ENCODE measurements at regions not wholly inside any gene's neighbourhood (a gene's known extent, or its start where the extent isn't known, plus 50 kb on each side); places are given as distances from the start of the nearest gene placed in this dataset.

DNA sequence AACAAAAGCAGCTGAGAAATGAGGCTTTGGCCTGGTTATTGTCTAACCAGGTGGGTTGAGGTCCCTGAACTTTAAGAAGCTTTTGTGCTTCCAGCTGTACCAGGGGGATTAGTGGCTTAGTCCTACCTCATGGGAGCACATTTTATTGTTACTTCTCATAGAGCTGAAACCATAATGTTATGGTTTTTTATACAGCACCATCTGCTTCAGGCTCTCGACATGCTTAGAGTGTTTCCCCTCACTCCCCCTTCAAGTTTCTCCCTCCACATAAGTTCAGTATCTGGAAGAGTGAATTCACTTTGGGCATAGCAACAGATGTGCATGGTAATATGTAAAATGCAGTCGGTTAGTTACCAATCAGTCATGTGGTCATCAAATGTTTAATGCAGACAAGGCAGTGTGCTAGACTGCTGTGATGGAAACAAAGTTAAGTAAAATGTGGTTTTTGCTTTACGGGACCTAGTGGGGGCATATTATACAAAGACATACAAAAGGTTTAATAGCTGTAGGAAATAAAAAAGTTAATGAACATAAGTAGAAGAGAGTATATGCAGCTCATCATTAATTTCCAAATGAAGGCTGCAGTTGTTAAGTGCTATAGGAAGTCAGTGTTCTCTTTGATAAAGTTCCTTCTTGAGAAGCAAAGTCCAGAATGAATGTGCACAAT, 95.9 kb upstream of the SPRY4 start:
- H3K27ac ChIP-seq = no peak overlapping the region
- H3K36me3 ChIP-seq = no peaks in the 10 kb centered on the region
- H3K27me3 ChIP-seq (replicated peaks; ENCODE audit: insufficient read depth) = no peaks in the 10 kb centered on the region
- no peak overlapping the region for H3K4me3 ChIP-seq
- TF ChIP-seq, protein P1, sequence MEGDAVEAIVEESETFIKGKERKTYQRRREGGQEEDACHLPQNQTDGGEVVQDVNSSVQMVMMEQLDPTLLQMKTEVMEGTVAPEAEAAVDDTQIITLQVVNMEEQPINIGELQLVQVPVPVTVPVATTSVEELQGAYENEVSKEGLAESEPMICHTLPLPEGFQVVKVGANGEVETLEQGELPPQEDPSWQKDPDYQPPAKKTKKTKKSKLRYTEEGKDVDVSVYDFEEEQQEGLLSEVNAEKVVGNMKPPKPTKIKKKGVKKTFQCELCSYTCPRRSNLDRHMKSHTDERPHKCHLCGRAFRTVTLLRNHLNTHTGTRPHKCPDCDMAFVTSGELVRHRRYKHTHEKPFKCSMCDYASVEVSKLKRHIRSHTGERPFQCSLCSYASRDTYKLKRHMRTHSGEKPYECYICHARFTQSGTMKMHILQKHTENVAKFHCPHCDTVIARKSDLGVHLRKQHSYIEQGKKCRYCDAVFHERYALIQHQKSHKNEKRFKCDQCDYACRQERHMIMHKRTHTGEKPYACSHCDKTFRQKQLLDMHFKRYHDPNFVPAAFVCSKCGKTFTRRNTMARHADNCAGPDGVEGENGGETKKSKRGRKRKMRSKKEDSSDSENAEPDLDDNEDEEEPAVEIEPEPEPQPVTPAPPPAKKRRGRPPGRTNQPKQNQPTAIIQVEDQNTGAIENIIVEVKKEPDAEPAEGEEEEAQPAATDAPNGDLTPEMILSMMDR (IDR thresholded peaks at IDR 0.05) = no peak
- no peaks in the 10 kb centered on the region for H3K9me3 ChIP-seq
- H3K4me1 ChIP-seq (ENCODE audit: control insufficient read depth in 1 of 2, low read depth in 2 of 2) = no peaks in the 10 kb centered on the region
- ATAC-seq (ENCODE audit: insufficient number of reproducible peaks, low FRiP score, low read depth) (no peak), DNase-seq (ENCODE audit: low spot score) (no peak)

DNA sequence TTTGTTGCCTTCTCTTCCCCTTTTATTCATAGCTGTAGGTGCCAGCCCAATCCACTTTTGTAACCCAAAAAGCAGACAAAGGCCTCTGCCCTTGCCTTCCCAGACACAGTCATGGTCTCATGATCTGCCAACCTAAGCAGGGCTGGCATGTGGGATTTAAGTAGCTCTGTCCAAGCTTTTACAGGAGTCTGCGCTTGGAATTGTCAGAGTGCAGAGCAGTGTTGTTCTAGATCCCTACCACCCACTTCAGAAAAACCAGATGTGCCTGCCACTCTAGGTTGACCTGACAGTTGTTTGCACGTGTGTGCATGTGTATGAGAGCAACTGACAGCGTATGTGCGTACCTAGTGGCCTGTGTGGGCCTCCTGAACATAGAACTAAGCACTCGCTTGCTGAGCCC, 87.8 kb upstream of the SPRY4 start:
- ATAC-seq (ENCODE audit: insufficient number of reproducible peaks, low FRiP score, low read depth) (no peak), DNase-seq (ENCODE audit: low spot score) (no peak)
- Histone ChIP-seq H3K36me3 (no peaks in the 10 kb centered on the region), H3K4me1 (ENCODE audit: control insufficient read depth in 1 of 2, low read depth in 2 of 2) (no peaks in the 10 kb centered on the region), H3K4me3 (no peak overlapping the region), H3K27ac (no peak overlapping the region), H3K9me3 (no peaks in the 10 kb centered on the region), H3K27me3 (replicated peaks; ENCODE audit: insufficient read depth) (no peaks in the 10 kb centered on the region)
- TF ChIP-seq, protein P1 (IDR thresholded peaks at IDR 0.05) = no peak

DNA sequence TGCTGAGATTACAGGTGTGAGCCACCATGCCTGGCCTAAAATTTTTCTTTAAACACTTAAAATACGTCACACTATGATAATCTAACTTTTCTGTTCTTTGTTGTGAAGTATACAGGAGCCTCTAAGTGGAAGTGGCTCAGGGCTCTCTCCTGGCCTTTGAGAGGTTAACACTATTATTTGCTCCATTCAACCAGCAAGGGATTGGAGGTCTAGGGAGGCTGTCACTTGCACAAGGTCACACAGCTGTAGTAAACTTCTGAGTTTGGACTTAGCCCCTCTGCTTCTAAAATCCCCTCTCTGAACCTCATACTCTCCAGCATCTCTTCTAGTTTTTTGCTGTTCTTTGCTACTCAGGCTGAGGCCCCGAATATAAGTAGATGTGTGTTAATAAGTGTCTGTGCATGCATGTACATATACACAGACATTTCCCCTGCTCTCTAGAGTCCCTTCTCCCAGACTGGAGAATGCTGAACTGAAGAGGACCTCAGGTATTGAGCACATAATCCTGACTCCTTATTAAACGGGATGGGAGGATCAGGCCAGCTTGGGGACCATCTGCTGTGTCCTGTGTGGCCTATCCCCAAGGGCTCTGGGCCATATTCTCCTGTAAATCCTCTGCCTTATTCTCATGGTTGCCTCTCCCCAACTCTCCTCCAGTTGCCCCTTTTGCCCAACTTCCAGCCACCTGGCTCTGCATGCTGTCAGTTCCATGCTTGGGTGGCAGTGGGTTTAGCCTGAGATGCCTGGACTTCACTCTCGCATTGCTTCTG, 87.0 kb upstream of the SPRY4 start:
- Histone ChIP-seq H3K27me3 (replicated peaks; ENCODE audit: insufficient read depth) (no peaks in the 10 kb centered on the region), H3K4me3 (no peak overlapping the region), H3K36me3 (no peaks in the 10 kb centered on the region), H3K4me1 (ENCODE audit: control insufficient read depth in 1 of 2, low read depth in 2 of 2) (no peaks in the 10 kb centered on the region), H3K27ac (no peak overlapping the region), H3K9me3 (no peaks in the 10 kb centered on the region)
- TF ChIP-seq, protein P1 (IDR thresholded peaks at IDR 0.05) = no peak
- ATAC-seq (ENCODE audit: insufficient number of reproducible peaks, low FRiP score, low read depth) (no peak), DNase-seq (ENCODE audit: low spot score) (no peak)

DNA sequence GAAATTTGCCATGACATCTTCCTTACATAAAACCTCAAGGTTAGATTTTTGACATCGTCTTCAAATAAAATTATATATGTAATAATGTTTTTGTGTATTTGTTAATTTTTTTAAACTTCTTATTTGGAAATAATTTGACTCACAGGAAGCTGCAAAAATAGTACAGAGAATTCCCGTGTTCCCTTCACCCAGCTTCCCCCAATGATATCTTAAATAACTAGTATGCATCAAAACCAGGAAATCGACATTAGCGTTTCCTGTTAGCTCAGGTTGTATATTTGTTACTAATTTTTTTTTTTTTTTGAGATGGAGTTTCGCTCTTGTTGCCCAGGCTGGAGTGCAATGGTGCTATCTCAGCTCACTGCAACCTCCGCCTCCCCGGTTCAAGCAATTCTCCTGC, 86.3 kb upstream of the SPRY4 start:
- ATAC-seq (ENCODE audit: insufficient number of reproducible peaks, low FRiP score, low read depth) (no peak), DNase-seq (ENCODE audit: low spot score) (no peak)
- Histone ChIP-seq H3K4me1 (ENCODE audit: control insufficient read depth in 1 of 2, low read depth in 2 of 2) (no peaks in the 10 kb centered on the region), H3K9me3 (no peaks in the 10 kb centered on the region), H3K27ac (no peak overlapping the region), H3K27me3 (replicated peaks; ENCODE audit: insufficient read depth) (no peaks in the 10 kb centered on the region), H3K4me3 (no peak overlapping the region), H3K36me3 (no peaks in the 10 kb centered on the region)
- TF ChIP-seq, protein P1 (IDR thresholded peaks at IDR 0.05) = no peak

DNA sequence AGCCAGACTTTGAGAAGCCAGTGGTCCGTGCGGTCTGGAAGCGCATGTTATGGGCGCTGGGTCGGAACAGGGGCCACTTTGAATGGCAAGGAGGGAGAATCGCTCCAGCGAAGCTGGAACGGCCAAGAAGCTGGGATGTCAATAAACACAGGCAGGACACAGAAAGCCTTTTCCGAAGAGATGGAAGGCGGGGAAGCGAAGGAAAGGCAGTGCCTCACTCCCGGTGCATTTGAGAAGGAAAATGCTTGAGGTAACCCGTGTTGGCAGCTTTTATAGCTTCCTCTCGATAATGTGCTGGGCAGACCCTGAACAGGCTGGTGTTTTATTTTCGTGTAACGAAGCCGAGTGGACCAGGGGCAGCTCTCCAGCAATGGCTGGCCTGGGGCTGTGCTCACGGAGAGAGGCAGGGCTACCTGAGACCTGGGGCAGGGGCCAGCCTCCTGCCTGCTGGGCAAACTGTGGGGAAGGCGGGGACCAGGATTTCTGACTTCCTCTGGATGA, 84.2 kb upstream of the SPRY4 start:
- Histone ChIP-seq H3K36me3 (no peaks in the 10 kb centered on the region), H3K27ac (no peak overlapping the region), H3K27me3 (replicated peaks; ENCODE audit: insufficient read depth) (no peaks in the 10 kb centered on the region), H3K4me1 (ENCODE audit: control insufficient read depth in 1 of 2, low read depth in 2 of 2) (peaks cover 3 to 11% of the 10 kb centered on the region in 2 donors), H3K4me3 (no peak overlapping the region), H3K9me3 (no peaks in the 10 kb centered on the region)
- TF ChIP-seq, protein P1 (IDR thresholded peaks at IDR 0.05) = no peak
- ATAC-seq (ENCODE audit: insufficient number of reproducible peaks, low FRiP score, low read depth) (no peak), DNase-seq (ENCODE audit: low spot score) (no peak)
